SK-N-SH treated with all-trans-retinoic acid at 6 μM for 48 hours (cell line): ENCODE measurements at regions not wholly inside any gene's neighbourhood (a gene's known extent, or its start where the extent isn't known, plus 50 kb on each side); places are given as distances from the start of the nearest gene placed in this dataset.

ENCODE experiments used
- ARNTL ChIP-seq: fragments of 450-650 bp; formaldehyde crosslinking; IDR thresholded peaks from 2 replicates; pipeline ENCODE4 v1.5.0; 2020; ENCODE audit warnings: low read depth, mild to moderate bottlenecking, moderate library complexity, borderline replicate concordance
- BACH2 ChIP-seq: fragments of 250-450 bp; sonication (Bioruptor Pico); IDR thresholded peaks from 2 replicates; pipeline ENCODE4 v1.9.0; 2021; ENCODE audit warnings: mild to moderate bottlenecking, borderline replicate concordance
- ESRRG ChIP-seq: fragments of 250-450 bp; sonication (Bioruptor Pico); IDR thresholded peaks from 2 replicates; pipeline ENCODE4 v1.6.1; 2021; ENCODE audit warnings: mild to moderate bottlenecking
- PATZ1 ChIP-seq: fragments of 250-450 bp; sonication (Bioruptor Pico); IDR thresholded peaks from 2 replicates; pipeline ENCODE4 v1.8.0; 2020; ENCODE audit warnings: mild to moderate bottlenecking, moderate library complexity, borderline replicate concordance
- RARB ChIP-seq: fragments of 250-450 bp; sonication (Bioruptor Pico); IDR thresholded peaks from 2 replicates; pipeline ENCODE4 v1.8.0; 2021; ENCODE audit warnings: mild to moderate bottlenecking, moderate library complexity
- TOX ChIP-seq: fragments of 250-450 bp; sonication (Bioruptor Pico); IDR thresholded peaks from 2 replicates; pipeline ENCODE4 v1.8.0; 2021; ENCODE audit warnings: mild to moderate bottlenecking, moderate library complexity, borderline replicate concordance
- ZC3H10 ChIP-seq: fragments of 250-450 bp; sonication (Bioruptor Pico); IDR thresholded peaks from 2 replicates; pipeline ENCODE4 v1.5.1; 2021; ENCODE audit warnings: mild to moderate bottlenecking, moderate library complexity
- ZFP3 ChIP-seq: fragments of 250-450 bp; sonication (Bioruptor Pico); IDR thresholded peaks from 2 replicates; pipeline ENCODE4 v1.5.0; 2020; ENCODE audit warnings: mild to moderate bottlenecking, moderate library complexity

- TF ChIP-seq ZC3H10 (no peak), ARNTL (CRISPR knock-in tag) (no peak), ZFP3 (CRISPR knock-in tag) (no peak), ESRRG (no peak), PATZ1 (CRISPR knock-in tag) (no peak), RARB (CRISPR knock-in tag) (no peak), TOX (CRISPR knock-in tag) (no peak), BACH2 (no peak)
Measured at GRCh38 chr9:31005086-31005665, 1379.3 kb upstream of the ACO1 start.
